OCI-LY3 (cell line): ENCODE measurements at regions not wholly inside any gene's neighbourhood (a gene's known extent, or its start where the extent isn't known, plus 50 kb on each side); places are given as distances from the start of the nearest gene placed in this dataset.

ENCODE experiments used
- EZH2phosphoT487 ChIP-seq: fragments of 200-600 bp; shearing (Covaris generic); IDR thresholded peaks from 2 replicates; pipeline ENCODE4 v1.6.1; 2018; ENCODE audit warnings: antibody characterized with exemption, mixed run types, low read depth
- TF ChIP-seq, protein P1 (sequence below): fragments of 200-600, 300-600 bp; sonication (generic); IDR thresholded peaks from 2 replicates; pipeline ENCODE4 v1.5.1; 2014; ENCODE audit warnings: antibody characterized with exemption, low read length, low read depth

DNA sequence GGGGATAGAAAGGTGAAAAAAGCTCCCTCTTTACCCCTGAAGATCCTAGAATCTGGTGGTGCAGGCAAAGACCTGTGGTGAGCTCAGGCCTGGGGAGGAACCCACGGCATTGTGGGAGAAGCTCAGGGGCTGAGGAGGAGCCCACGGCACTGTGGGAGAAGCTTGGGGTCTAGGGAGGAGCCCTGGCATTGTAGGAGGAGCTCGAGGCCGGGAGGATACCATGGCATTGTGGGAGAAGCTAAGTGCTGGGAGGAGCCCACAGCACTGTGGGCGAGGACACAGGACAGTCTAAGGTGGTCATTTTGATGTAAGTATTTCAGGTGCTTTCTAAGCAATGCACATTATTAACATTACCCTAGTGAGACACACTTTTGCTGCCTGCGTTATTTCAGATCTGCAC, 179.7 kb downstream of the HSD17B3 start:
- TF ChIP-seq, protein P1, sequence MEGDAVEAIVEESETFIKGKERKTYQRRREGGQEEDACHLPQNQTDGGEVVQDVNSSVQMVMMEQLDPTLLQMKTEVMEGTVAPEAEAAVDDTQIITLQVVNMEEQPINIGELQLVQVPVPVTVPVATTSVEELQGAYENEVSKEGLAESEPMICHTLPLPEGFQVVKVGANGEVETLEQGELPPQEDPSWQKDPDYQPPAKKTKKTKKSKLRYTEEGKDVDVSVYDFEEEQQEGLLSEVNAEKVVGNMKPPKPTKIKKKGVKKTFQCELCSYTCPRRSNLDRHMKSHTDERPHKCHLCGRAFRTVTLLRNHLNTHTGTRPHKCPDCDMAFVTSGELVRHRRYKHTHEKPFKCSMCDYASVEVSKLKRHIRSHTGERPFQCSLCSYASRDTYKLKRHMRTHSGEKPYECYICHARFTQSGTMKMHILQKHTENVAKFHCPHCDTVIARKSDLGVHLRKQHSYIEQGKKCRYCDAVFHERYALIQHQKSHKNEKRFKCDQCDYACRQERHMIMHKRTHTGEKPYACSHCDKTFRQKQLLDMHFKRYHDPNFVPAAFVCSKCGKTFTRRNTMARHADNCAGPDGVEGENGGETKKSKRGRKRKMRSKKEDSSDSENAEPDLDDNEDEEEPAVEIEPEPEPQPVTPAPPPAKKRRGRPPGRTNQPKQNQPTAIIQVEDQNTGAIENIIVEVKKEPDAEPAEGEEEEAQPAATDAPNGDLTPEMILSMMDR = no peak
- no peak for TF ChIP-seq EZH2phosphoT487
